G401 (cell line): ENCODE measurements at regions not wholly inside any gene's neighbourhood (a gene's known extent, or its start where the extent isn't known, plus 50 kb on each side); places are given as distances from the start of the nearest gene placed in this dataset.
A peak's percentile ranks its signal among the peaks of the same experiment; 100 is the strongest.

Experiments used
- DNase-seq: peaks from one replicate; pipeline ENCODE4 v3.0.0-alpha.2; 2015; ENCODE audit warnings: low spot score
- in situ Hi-C: cut with HindIII; loops from 2 replicates; pipeline ENCODE4 v1.10.0; 2016; ENCODE audit warnings: low sequenced_read_pairs, mixed read lengths

GRCh38 chr10:120744040-120744439 lies 107.1 kb upstream of the WDR11 start:
- in situ Hi-C loops, result no loop called here

DNA sequence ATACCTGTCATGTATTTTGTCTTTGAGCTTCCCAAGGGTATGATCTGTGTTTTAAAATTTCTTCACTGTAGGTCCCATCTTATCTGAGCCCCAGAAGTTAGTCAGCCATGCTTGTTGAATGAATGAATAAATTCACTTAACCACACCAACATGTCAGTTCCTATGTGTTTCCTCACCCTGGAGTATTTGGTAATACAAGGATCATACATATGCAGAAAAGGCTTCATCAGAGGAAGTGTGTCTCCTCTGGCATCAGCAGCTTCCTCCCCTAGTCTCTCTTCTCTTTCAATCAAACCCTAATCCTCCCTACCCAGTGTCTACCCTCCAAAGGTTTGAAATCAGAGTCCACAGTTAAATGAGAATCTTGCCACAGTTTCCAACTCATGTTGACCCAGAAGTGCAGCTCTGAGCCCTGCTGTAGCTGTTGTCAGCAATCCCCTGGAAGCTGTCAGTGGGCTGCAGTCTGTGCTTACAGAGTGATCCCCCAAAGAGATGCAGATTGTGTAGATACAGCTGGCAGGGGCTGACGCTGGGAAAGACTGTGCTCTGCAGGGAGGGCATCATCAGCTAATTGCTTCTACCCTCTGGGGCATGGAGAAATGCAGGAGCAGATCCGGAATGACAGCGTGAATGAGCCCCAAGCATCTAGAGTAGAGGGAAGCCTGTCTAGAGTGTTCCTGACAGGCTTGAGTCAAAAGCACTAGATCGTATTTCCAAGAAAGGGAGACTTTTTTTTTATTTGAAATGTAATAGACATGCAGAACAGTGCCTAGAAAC lies 105.0 kb upstream of the WDR11 start:
- in situ Hi-C loops, result no loop called here
- DNase-seq, result no peak

More at GRCh38 chr10:120744040-120744439, 107.1 kb upstream of the WDR11 start:
- DNase-seq, result no peak

DNA sequence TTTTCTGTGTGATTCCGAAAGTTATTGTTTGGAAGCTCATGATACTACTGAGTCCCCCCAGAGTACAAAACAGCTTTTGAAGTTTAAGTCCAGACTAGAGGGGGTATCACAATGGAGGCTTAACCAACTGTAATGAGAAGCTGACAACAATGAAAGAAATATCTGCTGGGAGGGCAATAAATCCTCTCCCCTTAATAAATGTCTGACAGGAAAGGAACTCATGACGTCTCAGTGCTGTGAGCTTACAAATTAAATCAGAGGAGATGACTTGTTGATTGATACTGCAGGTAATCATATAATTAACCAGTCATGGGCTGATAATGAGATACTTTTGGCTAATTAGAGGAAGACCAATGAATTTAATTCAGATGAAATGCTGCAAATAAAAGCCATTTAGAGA lies 102.6 kb upstream of the WDR11 start:
- in situ Hi-C loops, result no loop called here

GRCh38 chr10:120749072-120749471 lies 102.1 kb upstream of the WDR11 start:
- DNase-seq, result no peak
- in situ Hi-C loops, result no loop called here

More for the DNA sequence above, 102.6 kb upstream of the WDR11 start:
- no peak for DNase-seq

- in situ Hi-C loops, result no loop called here
- no peak for DNase-seq
Observed at GRCh38 chr10:120749856-120750566, 101.2 kb upstream of the WDR11 start.

- in situ Hi-C loops, result no loop called here
- DNase-seq, result no peak
Observed at GRCh38 chr10:120755771-120756170, 95.4 kb upstream of the WDR11 start.

- in situ Hi-C loops, result no loop called here
- DNase-seq, result no peak
Observed at GRCh38 chr10:120760253-120760652, 90.9 kb upstream of the WDR11 start.

GRCh38 chr10:120761951-120762350 lies 89.2 kb upstream of the WDR11 start:
- no peak for DNase-seq
- in situ Hi-C loops, result no loop called here

DNA sequence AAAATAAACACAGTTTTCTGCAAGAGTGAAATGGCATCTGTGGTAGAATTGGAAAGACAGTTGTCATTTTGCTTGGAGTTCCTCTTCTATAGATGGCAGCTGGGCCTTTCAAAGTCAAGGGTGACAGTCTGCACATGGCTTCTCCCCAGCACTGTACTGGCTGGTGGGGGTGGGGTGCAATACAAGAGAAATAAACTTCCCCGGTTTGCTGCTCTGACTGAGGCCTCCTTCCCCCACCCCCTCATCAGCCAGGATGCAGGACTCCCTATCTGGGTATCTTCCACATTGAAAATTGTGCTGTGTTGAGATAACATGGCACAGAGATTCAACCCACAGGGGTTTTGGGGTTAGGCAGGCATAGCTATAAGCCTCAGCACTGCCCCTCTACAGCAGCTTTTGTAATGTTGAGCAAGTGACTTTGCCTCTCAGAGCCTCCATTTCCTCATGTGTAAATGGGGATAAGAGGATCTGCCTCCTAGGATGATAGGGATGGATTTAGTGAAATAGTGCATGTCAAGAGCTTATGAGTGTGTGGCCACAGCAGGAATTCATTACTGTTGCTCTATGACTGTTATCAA lies 85.8 kb upstream of the WDR11 start:
- DNase-seq, result no peak
- in situ Hi-C loops, result no loop called here

- in situ Hi-C loops, result no loop called here
- peak; percentile 2 for DNase-seq
Observed at GRCh38 chr10:120768227-120768626, 82.9 kb upstream of the WDR11 start.

- in situ Hi-C loops, result no loop called here
- DNase-seq, result no peak
Observed at GRCh38 chr10:120770496-120770895, 80.7 kb upstream of the WDR11 start.

GRCh38 chr10:120776442-120776841 lies 74.7 kb upstream of the WDR11 start:
- in situ Hi-C loops, result no loop called here
- no peak for DNase-seq

GRCh38 chr10:120782336-120782735 lies 68.8 kb upstream of the WDR11 start:
- in situ Hi-C loops, result no loop called here
- no peak for DNase-seq

GRCh38 chr10:120783098-120783497 lies 68.1 kb upstream of the WDR11 start:
- no peak for DNase-seq
- in situ Hi-C loops, result no loop called here

DNA sequence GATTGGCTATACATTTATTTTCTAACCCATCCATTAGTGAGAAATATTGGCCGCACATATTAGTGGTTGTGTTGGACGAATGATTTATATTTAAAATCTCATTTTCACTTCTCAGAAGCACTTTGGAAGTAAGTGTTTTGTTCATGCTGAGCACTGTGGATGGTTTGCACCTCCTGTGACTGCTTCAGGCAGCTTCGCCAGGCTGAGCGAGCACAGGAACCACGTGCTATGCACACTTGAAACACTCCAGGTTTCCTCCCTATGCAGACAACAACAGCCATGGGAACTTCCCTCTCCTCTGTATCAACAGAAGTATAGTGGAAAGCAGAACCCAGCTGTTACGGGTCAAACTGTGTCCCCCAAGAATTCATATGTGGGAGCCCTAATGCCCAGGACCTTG lies 67.3 kb upstream of the WDR11 start:
- in situ Hi-C loops, result no loop called here

DNA sequence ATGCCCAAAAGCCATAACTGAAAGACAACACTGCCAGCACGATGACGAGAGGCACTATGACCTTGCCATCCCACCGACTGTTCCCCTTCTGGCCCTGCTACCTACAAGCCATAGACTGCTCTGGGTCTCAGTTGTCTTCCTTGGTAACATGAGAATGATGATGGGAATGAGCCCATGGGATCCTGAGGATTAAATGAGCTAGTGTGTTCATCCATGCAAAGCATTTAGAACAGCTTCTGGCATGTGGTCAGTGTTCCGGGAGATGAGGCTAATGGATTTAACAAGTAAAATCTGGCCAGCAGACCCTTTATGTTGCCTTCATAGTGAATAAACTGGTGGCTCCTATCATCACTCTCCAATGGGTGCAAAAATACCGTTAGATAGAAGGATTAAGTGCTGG lies 62.4 kb upstream of the WDR11 start:
- in situ Hi-C loops, result no loop called here
- DNase-seq, result no peak

More for the DNA sequence above, 67.3 kb upstream of the WDR11 start:
- DNase-seq, result no peak

GRCh38 chr10:120789303-120790203 lies 61.6 kb upstream of the WDR11 start:
- in situ Hi-C loops, result no loop called here
- DNase-seq, result no peak

DNA sequence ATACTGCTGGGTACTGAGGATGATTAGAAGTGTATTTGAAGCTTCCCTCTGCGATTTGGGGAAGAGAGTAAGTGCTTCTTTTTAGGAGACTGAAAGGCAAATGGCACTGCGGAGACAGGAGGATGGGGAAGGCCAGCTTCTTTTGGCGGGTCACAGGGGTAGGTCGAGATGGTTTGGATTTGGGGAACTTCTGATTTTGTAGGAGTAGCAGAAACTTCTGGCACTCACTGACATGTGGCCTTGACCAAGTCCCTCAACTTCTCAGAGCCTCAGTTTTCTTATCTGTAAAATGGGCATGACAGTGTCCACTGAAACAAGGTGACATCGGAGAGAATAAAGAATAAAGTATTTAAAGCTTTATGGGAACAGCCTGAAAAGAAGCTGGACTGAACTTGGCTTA lies 59.8 kb upstream of the WDR11 start:
- DNase-seq, result no peak
- in situ Hi-C loops, result no loop called here

GRCh38 chr10:120793088-120793487 lies 58.1 kb upstream of the WDR11 start:
- no peak for DNase-seq
- in situ Hi-C loops, result no loop called here
